CD4-positive, CD25-positive, alpha-beta regulatory T cell (primary cell): ENCODE measurements at regions not wholly inside any gene's neighbourhood (a gene's known extent, or its start where the extent isn't known, plus 50 kb on each side); places are given as distances from the start of the nearest gene placed in this dataset.

ENCODE experiments used
- ATAC-seq, 2 donors: fragments of 150-1000 bp; cut with Tn5 transposase; one replicate each; pipeline ENCODE4 v1.10.0; 2021; ENCODE audit warnings: low read depth in 2 of 2, moderate number of reproducible peaks in 2 of 2, moderate library complexity in 1 of 2
- DNase-seq, 3 donors: peaks; one replicate each; pipeline versions ENCODE4 v3.0.0 to v3.0.0-alpha.2; 2012 to 2022; ENCODE audit warnings: mixed read lengths in 1 of 3
- H3K27ac ChIP-seq: one replicate; pipeline ENCODE4 v1.7.0; 2013; ENCODE audit warnings: mild to moderate bottlenecking, low read length; ENCODE audit not compliant: insufficient read depth, poor library complexity, severe bottlenecking
- H3K27me3 ChIP-seq: one replicate; pipeline ENCODE4 v1.7.0; 2013; ENCODE audit warnings: low read length; ENCODE audit not compliant: control insufficient read depth, insufficient read depth
- H3K36me3 ChIP-seq: one replicate; pipeline ENCODE4 v1.7.0; 2013; ENCODE audit warnings: mild to moderate bottlenecking, low read length, moderate library complexity; ENCODE audit not compliant: control insufficient read depth, insufficient read depth
- H3K4me1 ChIP-seq: 2 replicates; pipeline ENCODE4 v1.7.0; 2013; ENCODE audit warnings: mild to moderate bottlenecking, low read length; ENCODE audit not compliant: insufficient read depth, control insufficient read depth, poor library complexity, severe bottlenecking
- H3K4me3 ChIP-seq: one replicate; pipeline ENCODE4 v1.7.0; 2013; ENCODE audit warnings: low read depth, mild to moderate bottlenecking, low read length, moderate library complexity
- H3K9me3 ChIP-seq, 2 experiments: 1 replicate in 1 of 2; 2 replicates in 1 of 2; pipeline ENCODE4 v1.7.0; 2013; ENCODE audit warnings: low read length in 2 of 2, mild to moderate bottlenecking in 1 of 2, moderate library complexity in 1 of 2; ENCODE audit not compliant: control insufficient read depth in 2 of 2
- H3K27ac Mint-ChIP-seq, 3 donors: one replicate each; pipeline ENCODE4 v1.8.0; 2020 to 2022; ENCODE audit warnings: mild to moderate bottlenecking in 3 of 3, mixed read lengths in 3 of 3, moderate library complexity in 2 of 3
- H3K27me3 Mint-ChIP-seq: one replicate; pipeline ENCODE4 v1.8.0; 2022; ENCODE audit warnings: mild to moderate bottlenecking, mixed read lengths
- H3K36me3 Mint-ChIP-seq: one replicate; pipeline ENCODE4 v1.8.0; 2020; ENCODE audit warnings: mixed read lengths
- H3K4me1 Mint-ChIP-seq, 4 donors: one replicate each; pipeline ENCODE4 v1.8.0; 2020 to 2022; ENCODE audit warnings: mixed read lengths in 4 of 4, mild to moderate bottlenecking in 1 of 4
- H3K4me3 Mint-ChIP-seq, 4 donors: one replicate each; pipeline ENCODE4 v1.8.0; 2020 to 2022; ENCODE audit warnings: mild to moderate bottlenecking in 4 of 4, mixed read lengths in 4 of 4, moderate library complexity in 3 of 4
- H3K9me3 Mint-ChIP-seq, 7 donors: one replicate each; pipeline ENCODE4 v1.8.0; 2020 to 2022; ENCODE audit warnings: mixed read lengths in 7 of 7, mild to moderate bottlenecking in 3 of 7, moderate library complexity in 2 of 7

- Histone ChIP-seq H3K27me3 (no peaks in the 10 kb centered on the region), H3K9me3 (peaks cover 0 to 2% of the 10 kb centered on the region in 2 experiments), H3K27ac (no peak overlapping the region), H3K4me1 (no peaks in the 10 kb centered on the region), H3K36me3 (no peaks in the 10 kb centered on the region), H3K4me3 (no peak overlapping the region)
- Mint-ChIP-seq H3K27ac (no peak overlapping the region), H3K27me3 (no peaks in the 10 kb centered on the region), H3K4me1 (no peaks in the 10 kb centered on the region), H3K4me3 (no peak overlapping the region), H3K36me3 (no peaks in the 10 kb centered on the region), H3K9me3 (peaks cover 0 to 19% (median 7%) of the 10 kb centered on the region in 7 donors)
- no peak for ATAC-seq
- no peak for DNase-seq
These were observed 250.7 kb upstream of the ROBO2 start for GRCh38 chr3:76789237-76789636.

- Mint-ChIP-seq H3K4me1 (no peaks in the 10 kb centered on the region), H3K36me3 (no peaks in the 10 kb centered on the region), H3K27ac (no peak overlapping the region), H3K9me3 (peaks cover 3 to 19% (median 6%) of the 10 kb centered on the region in 7 donors), H3K4me3 (no peak overlapping the region), H3K27me3 (no peaks in the 10 kb centered on the region)
- Histone ChIP-seq H3K27me3 (no peaks in the 10 kb centered on the region), H3K27ac (no peak overlapping the region), H3K9me3 (peaks cover 0 to 6% of the 10 kb centered on the region in 2 experiments), H3K36me3 (no peaks in the 10 kb centered on the region), H3K4me3 (no peak overlapping the region), H3K4me1 (no peaks in the 10 kb centered on the region)
- ATAC-seq (no peak), DNase-seq (no peak)
These were observed 228.5 kb upstream of the ROBO2 start for GRCh38 chr3:76811418-76811817.

GRCh38 chr3:76812649-76813242 is 227.2 kb upstream of the ROBO2 start:
- Mint-ChIP-seq H3K27ac (no peak overlapping the region), H3K9me3 (peaks cover 3 to 27% (median 8%) of the 10 kb centered on the region in 7 donors), H3K36me3 (no peaks in the 10 kb centered on the region), H3K4me3 (no peak overlapping the region), H3K27me3 (no peaks in the 10 kb centered on the region), H3K4me1 (no peaks in the 10 kb centered on the region)
- Histone ChIP-seq H3K4me1 (no peaks in the 10 kb centered on the region), H3K9me3 (peaks cover 0 to 6% of the 10 kb centered on the region in 2 experiments), H3K27me3 (no peaks in the 10 kb centered on the region), H3K27ac (no peak overlapping the region), H3K36me3 (no peaks in the 10 kb centered on the region), H3K4me3 (no peak overlapping the region)
- DNase-seq (no peak), ATAC-seq (no peak)

- no peak overlapping the region for H3K4me3 ChIP-seq
- ATAC-seq (no peak), DNase-seq (no peak)
- no peaks in the 10 kb centered on the region for H3K4me1 ChIP-seq
- Mint-ChIP-seq H3K36me3 (no peaks in the 10 kb centered on the region), H3K4me3 (no peak overlapping the region), H3K27me3 (no peaks in the 10 kb centered on the region), H3K4me1 (no peaks in the 10 kb centered on the region), H3K27ac (no peak overlapping the region), H3K9me3 (peaks cover 0 to 33% (median 7%) of the 10 kb centered on the region in 7 donors)
- H3K36me3 ChIP-seq = no peaks in the 10 kb centered on the region
- no peaks in the 10 kb centered on the region for H3K27me3 ChIP-seq
- H3K9me3 ChIP-seq = peaks cover 0 to 6% of the 10 kb centered on the region in 2 experiments
- no peak overlapping the region for H3K27ac ChIP-seq
These were observed 224.3 kb upstream of the ROBO2 start for GRCh38 chr3:76815561-76815960.

DNA sequence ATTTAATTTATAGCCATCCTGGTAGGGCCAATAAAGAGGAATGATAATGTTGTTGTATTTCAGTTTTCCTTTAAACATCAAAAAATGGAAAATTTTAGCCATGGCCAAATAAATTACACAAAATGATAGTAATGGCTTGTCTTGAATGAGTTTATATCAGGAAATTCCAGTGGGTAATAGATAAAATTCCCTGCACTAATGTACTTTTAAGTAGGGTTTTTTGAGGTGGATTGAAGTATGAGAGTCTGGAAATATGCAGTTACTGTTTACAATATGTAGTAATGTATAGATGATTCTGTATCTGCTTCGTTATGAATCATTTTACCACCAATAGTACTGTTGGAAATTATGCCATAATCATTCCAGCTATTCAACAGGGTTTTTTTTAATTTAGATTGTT is 219.4 kb upstream of the ROBO2 start:
- H3K4me1 Mint-ChIP-seq = no peaks in the 10 kb centered on the region
- Histone ChIP-seq H3K4me3 (no peak overlapping the region), H3K27ac (no peak overlapping the region), H3K9me3 (peaks cover 0 to 3% of the 10 kb centered on the region in 2 experiments), H3K4me1 (no peaks in the 10 kb centered on the region), H3K36me3 (no peaks in the 10 kb centered on the region), H3K27me3 (no peaks in the 10 kb centered on the region)
- no peak overlapping the region for H3K4me3 Mint-ChIP-seq
- no peaks in the 10 kb centered on the region for H3K36me3 Mint-ChIP-seq
- peaks cover 0 to 33% (median 5%) of the 10 kb centered on the region in 7 donors for H3K9me3 Mint-ChIP-seq
- H3K27ac Mint-ChIP-seq = no peak overlapping the region
- DNase-seq = no peak
- H3K27me3 Mint-ChIP-seq = no peaks in the 10 kb centered on the region
- no peak for ATAC-seq

GRCh38 chr3:76824658-76825240 is 215.2 kb upstream of the ROBO2 start:
- Mint-ChIP-seq H3K27me3 (no peaks in the 10 kb centered on the region), H3K4me3 (no peak overlapping the region), H3K9me3 (peaks cover 0 to 19% (median 3%) of the 10 kb centered on the region in 7 donors), H3K4me1 (no peaks in the 10 kb centered on the region), H3K36me3 (no peaks in the 10 kb centered on the region), H3K27ac (no peak overlapping the region)
- Histone ChIP-seq H3K27ac (no peak overlapping the region), H3K9me3 (peaks cover 2 to 3% of the 10 kb centered on the region in 2 experiments), H3K36me3 (no peaks in the 10 kb centered on the region), H3K4me1 (no peaks in the 10 kb centered on the region), H3K4me3 (no peak overlapping the region), H3K27me3 (no peaks in the 10 kb centered on the region)
- DNase-seq (no peak), ATAC-seq (no peak)

DNA sequence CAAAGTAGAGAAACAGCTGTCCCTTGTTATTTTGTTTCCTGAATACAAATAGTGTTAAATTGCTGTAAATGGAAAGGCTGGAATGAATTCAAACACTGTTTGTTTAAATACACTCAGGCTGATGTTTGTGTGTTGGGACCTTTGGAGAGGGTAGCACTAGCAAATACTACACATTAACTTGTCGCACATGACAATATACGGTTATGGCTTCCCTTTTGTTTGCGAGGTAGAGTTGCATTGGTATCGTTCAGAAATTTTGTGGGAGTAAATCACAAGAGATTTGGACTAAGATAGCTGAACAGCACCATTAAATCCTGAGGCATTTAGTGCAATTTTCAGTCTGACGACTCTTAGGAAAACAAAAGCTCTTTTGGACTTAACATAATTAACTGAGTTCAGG is 213.0 kb upstream of the ROBO2 start:
- Mint-ChIP-seq H3K36me3 (no peaks in the 10 kb centered on the region), H3K27me3 (no peaks in the 10 kb centered on the region), H3K9me3 (peaks cover 0 to 24% (median 5%) of the 10 kb centered on the region in 7 donors), H3K4me1 (no peaks in the 10 kb centered on the region), H3K4me3 (no peak overlapping the region), H3K27ac (no peak overlapping the region)
- Histone ChIP-seq H3K9me3 (peaks cover 2 to 3% of the 10 kb centered on the region in 2 experiments), H3K27me3 (no peaks in the 10 kb centered on the region), H3K4me3 (no peak overlapping the region), H3K36me3 (no peaks in the 10 kb centered on the region), H3K27ac (no peak overlapping the region), H3K4me1 (no peaks in the 10 kb centered on the region)
- ATAC-seq (no peak), DNase-seq (no peak)

DNA sequence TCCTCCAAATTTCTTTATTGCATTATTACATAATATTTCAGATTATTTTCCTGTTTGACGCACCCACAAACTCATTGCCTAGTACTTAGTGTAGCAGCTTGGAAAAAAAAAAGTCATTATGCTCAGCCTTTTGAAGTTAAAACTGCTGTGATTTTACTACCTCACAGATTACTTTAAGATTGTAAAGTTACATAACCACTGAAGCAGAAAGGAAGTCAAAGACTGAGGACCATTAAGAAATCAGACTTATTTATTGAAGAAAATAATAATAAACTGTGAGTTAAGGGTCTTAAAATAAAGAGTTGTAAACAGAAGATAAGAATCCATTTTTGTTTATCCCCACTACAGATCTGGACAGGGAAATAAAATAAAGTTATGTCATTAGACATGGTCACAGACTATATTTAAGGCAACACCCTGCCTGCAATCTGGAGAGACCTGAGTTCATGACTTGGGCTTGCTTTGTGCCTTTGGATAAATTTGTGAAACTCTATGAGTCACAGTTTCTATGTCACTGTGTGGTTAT is 212.1 kb upstream of the ROBO2 start:
- H3K4me1 ChIP-seq = no peaks in the 10 kb centered on the region
- peaks cover 2 to 3% of the 10 kb centered on the region in 2 experiments for H3K9me3 ChIP-seq
- no peak for ATAC-seq
- peaks cover 0 to 30% (median 9%) of the 10 kb centered on the region in 7 donors for H3K9me3 Mint-ChIP-seq
- H3K36me3 Mint-ChIP-seq = no peaks in the 10 kb centered on the region
- H3K27ac Mint-ChIP-seq = no peak overlapping the region
- no peaks in the 10 kb centered on the region for H3K27me3 Mint-ChIP-seq
- H3K36me3 ChIP-seq = no peaks in the 10 kb centered on the region
- no peaks in the 10 kb centered on the region for H3K27me3 ChIP-seq
- no peak overlapping the region for H3K27ac ChIP-seq
- no peak overlapping the region for H3K4me3 ChIP-seq
- H3K4me3 Mint-ChIP-seq = no peak overlapping the region
- no peak for DNase-seq
- H3K4me1 Mint-ChIP-seq = no peaks in the 10 kb centered on the region
